Smooth muscle cell (in vitro differentiated cells): ENCODE measurements at regions not wholly inside any gene's neighbourhood (a gene's known extent, or its start where the extent isn't known, plus 50 kb on each side); places are given as distances from the start of the nearest gene placed in this dataset.

ENCODE experiments used
- DNase-seq: peaks from one replicate; lab custom pipeline; 2025; ENCODE audit not compliant: unreplicated experiment; lab: John Stamatoyannopoulos, UW
- H2AFZ ChIP-seq: fragments of 200-600 bp; sonication (generic); 2 replicates; pipeline ENCODE4 v1.6.0; 2016; ENCODE audit warnings: antibody characterized with exemption, low read depth, mild to moderate bottlenecking
- H3F3A ChIP-seq: fragments of 200-600 bp; sonication (generic); 2 replicates; pipeline ENCODE4 v1.6.0; 2017; ENCODE audit warnings: antibody characterized with exemption, low read depth
- H3K27ac ChIP-seq: fragments of 200-600 bp; sonication (generic); 2 replicates; pipeline ENCODE4 v1.5.1; 2016; ENCODE audit warnings: low read depth, mild to moderate bottlenecking
- H3K27me3 ChIP-seq: fragments of 200-600 bp; sonication (generic); 2 replicates; pipeline ENCODE4 v1.6.1; 2016; ENCODE audit warnings: low read depth, mild to moderate bottlenecking
- H3K36me3 ChIP-seq: fragments of 200-600 bp; sonication (generic); 2 replicates; pipeline ENCODE4 v1.5.1; 2016; ENCODE audit warnings: low read depth
- H3K4me1 ChIP-seq: fragments of 200-600 bp; sonication (generic); 2 replicates; pipeline ENCODE4 v1.5.1; 2016; ENCODE audit warnings: low read depth
- H3K4me2 ChIP-seq: fragments of 200-600 bp; sonication (generic); 2 replicates; pipeline ENCODE4 v1.6.0; 2016; ENCODE audit warnings: mild to moderate bottlenecking
- H3K4me3 ChIP-seq: fragments of 200-600 bp; sonication (generic); 2 replicates; pipeline ENCODE4 v1.5.1; 2016; ENCODE audit warnings: mild to moderate bottlenecking
- H3K79me2 ChIP-seq: fragments of 200-600 bp; sonication (generic); 2 replicates; pipeline ENCODE4 v1.6.0; 2016; ENCODE audit warnings: low read depth, mild to moderate bottlenecking
- H3K9ac ChIP-seq: fragments of 200-600 bp; sonication (generic); 2 replicates; pipeline ENCODE4 v1.6.0; 2016; ENCODE audit warnings: low read depth
- H3K9me3 ChIP-seq: fragments of 200-600 bp; sonication (generic); replicated peaks from 2 replicates; pipeline ENCODE4 v1.5.1; 2016; ENCODE audit warnings: low read depth
- H4K20me1 ChIP-seq: fragments of 200-600 bp; sonication (generic); 2 replicates; pipeline ENCODE4 v1.6.0; 2016; ENCODE audit warnings: low read depth
- CTCF ChIP-seq: fragments of 200-600 bp; sonication (generic); IDR thresholded peaks from 2 replicates; pipeline ENCODE4 v1.5.1; 2017; ENCODE audit warnings: borderline replicate concordance, mild to moderate bottlenecking, antibody characterized with exemption; ENCODE audit not compliant: insufficient read depth, poor library complexity, severe bottlenecking
- WGBS: methylation state at CpG from one replicate; pipeline ENCODE4 v1.1.7; 2016; ENCODE audit warnings: low lambda C conversion rate; 5-methylcytosine and 5-hydroxymethylcytosine counted together

GRCh38 chr12:114275932-114276785 is 129.8 kb downstream of the TBX5 start:
- Histone ChIP-seq H3K79me2 (no peaks in the 10 kb centered on the region), H3K9ac (no peak overlapping the region), H3K9me3 (no peaks in the 10 kb centered on the region), H2AFZ (no peak overlapping the region), H3K27me3 (peaks cover 18% of the 10 kb centered on the region), H4K20me1 (no peaks in the 10 kb centered on the region), H3K4me3 (no peak overlapping the region), H3K27ac (no peak overlapping the region), H3F3A (no peaks in the 10 kb centered on the region), H3K4me1 (peaks cover 5% of the 10 kb centered on the region), H3K36me3 (no peaks in the 10 kb centered on the region), H3K4me2 (no peak overlapping the region)
- TF ChIP-seq CTCF: no peak
- no peak for DNase-seq
- 34% methylated on average over 3 of the region's 3 CpGs for WGBS

DNA sequence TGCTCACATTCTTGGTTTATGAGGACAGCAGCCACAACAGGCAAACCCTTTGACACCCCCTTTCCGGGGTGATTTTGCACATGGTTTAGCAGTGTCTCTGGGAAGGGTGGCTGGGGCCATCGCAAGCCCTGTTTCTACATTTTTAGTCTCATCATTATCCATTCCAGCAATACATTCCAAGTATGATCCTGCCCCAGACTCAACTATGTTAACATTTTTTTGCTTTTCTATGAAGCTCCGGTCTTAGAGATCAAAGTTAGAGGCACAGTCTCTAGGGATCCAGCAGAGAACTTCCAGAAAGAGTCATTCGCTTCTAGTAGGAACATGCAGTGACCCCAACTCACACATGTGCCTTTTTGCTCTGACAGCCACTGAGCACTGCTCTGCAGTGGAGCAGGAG is 130.9 kb downstream of the TBX5 start:
- H3K4me1 ChIP-seq: peaks cover 5% of the 10 kb centered on the region
- TF ChIP-seq CTCF: no peak
- H3K9me3 ChIP-seq: no peaks in the 10 kb centered on the region
- no peak overlapping the region for H3K4me3 ChIP-seq
- WGBS: 54% methylated on average over 4 of the region's 4 CpGs
- H3K79me2 ChIP-seq: no peaks in the 10 kb centered on the region
- H3K9ac ChIP-seq: no peak overlapping the region
- no peak overlapping the region for H2AFZ ChIP-seq
- H3K36me3 ChIP-seq: no peaks in the 10 kb centered on the region
- H3F3A ChIP-seq: no peaks in the 10 kb centered on the region
- DNase-seq: no peak
- no peaks in the 10 kb centered on the region for H4K20me1 ChIP-seq
- H3K27me3 ChIP-seq: peaks cover 27% of the 10 kb centered on the region
- H3K27ac ChIP-seq: no peak overlapping the region
- peak overlapping the region; percentile 8 for H3K4me2 ChIP-seq

DNA sequence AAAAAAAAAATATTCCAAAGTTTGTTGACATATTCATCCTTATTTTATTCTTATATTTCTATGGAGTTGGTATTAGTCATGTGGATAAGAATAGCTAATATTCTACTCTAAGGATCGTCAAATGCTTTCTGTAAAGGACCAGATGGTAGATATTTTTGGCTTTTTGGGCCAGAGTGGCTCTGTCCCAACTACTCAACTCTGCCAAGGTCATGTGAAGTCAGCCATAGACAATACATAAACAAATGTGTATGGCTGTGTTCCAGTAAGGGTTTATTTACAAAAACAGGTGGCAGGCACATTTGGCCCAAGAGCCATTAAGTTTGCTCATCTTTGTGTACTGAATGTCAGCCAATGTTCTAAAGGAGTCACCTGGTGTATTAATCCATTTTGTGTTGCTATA is 131.8 kb downstream of the TBX5 start:
- no peak for DNase-seq
- Histone ChIP-seq H3K4me2 (no peak overlapping the region), H3K27me3 (peaks cover 32% of the 10 kb centered on the region), H3K4me1 (peaks cover 5% of the 10 kb centered on the region), H4K20me1 (no peaks in the 10 kb centered on the region), H3K27ac (no peak overlapping the region), H3K79me2 (no peaks in the 10 kb centered on the region), H3K4me3 (no peak overlapping the region), H2AFZ (no peak overlapping the region), H3K9ac (no peak overlapping the region), H3K9me3 (no peaks in the 10 kb centered on the region), H3F3A (no peaks in the 10 kb centered on the region), H3K36me3 (no peaks in the 10 kb centered on the region)
- TF ChIP-seq CTCF: no peak
- 93% methylated on average over 1 of the region's 1 CpG for WGBS

DNA sequence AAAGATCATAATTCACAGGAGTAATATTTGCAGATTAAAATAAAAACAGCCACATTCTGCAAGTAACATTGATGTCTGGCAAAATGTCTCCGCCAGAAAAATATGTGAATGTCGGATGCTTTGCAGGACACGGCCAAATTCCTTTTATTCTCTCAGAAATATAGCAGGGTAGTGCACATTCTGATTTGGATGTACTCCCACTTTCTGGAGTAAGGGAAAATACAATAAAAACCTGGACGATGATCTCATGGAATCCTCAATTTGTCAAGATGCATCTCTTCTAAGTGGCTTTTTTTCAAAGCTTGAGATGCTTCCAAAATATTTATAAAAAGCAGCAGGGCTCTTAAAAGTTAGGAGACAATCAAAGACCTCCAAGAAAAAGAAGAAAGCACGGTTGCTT is 133.3 kb downstream of the TBX5 start:
- Histone ChIP-seq H3K79me2 (no peaks in the 10 kb centered on the region), H3K9ac (no peak overlapping the region), H3K27ac (no peak overlapping the region), H3F3A (no peaks in the 10 kb centered on the region), H3K36me3 (no peaks in the 10 kb centered on the region), H3K27me3 (peaks cover 32% of the 10 kb centered on the region), H3K4me1 (peaks cover 5% of the 10 kb centered on the region), H3K4me2 (no peak overlapping the region), H2AFZ (no peak overlapping the region), H4K20me1 (no peaks in the 10 kb centered on the region), H3K9me3 (no peaks in the 10 kb centered on the region), H3K4me3 (no peak overlapping the region)
- no peak for DNase-seq
- TF ChIP-seq CTCF: no peak
- 78% methylated on average over 5 of the region's 5 CpGs for WGBS
